IMR-90 (cell line): ENCODE measurements at regions not wholly inside any gene's neighbourhood (a gene's known extent, or its start where the extent isn't known, plus 50 kb on each side); places are given as distances from the start of the nearest gene placed in this dataset.

Experiments
- ATAC-seq: fragments of 200-7000 bp; cut with Tn5 transposase; 2 replicates; pipeline ENCODE4 v1.9.1; 2020; ENCODE audit warnings: low read depth, mild to moderate bottlenecking, moderate library complexity
- BruUV-seq: library from RNA; stranded (reverse); fragments of 400-500 nt; replicated peaks from 2 replicates; lab custom pipeline; 2021; lab: Mats Ljungman, UMichigan
- CTCF ChIA-PET: fragments of 300-600 bp; formaldehyde crosslinking; extraction: SDS; loops from one replicate; lab custom pipeline; 2021; ENCODE audit warnings: antibody characterized with exemption; lab: Yijun Ruan, JAX
- POLR2A ChIA-PET: fragments of 300-600 bp; sonication (Branson Sonifier 250); formaldehyde crosslinking; loops from one replicate; lab custom pipeline; 2022; ENCODE audit warnings: antibody characterized with exemption; ENCODE audit not compliant: unreplicated experiment; lab: Charles Lee
- DNase-seq: peaks from one replicate; pipeline ENCODE4 v3.0.0; 2013
- H2AFZ ChIP-seq: replicated peaks from 2 replicates; pipeline ENCODE3; 2013; ENCODE audit warnings: low read length, mild to moderate bottlenecking; ENCODE audit not compliant: poor library complexity
- H2AK5ac ChIP-seq: 2 replicates; pipeline ENCODE4 v1.6.1; 2013; ENCODE audit warnings: low read depth, low read length, inconsistent platforms
- H2AK9ac ChIP-seq: replicated peaks from 2 replicates; pipeline ENCODE3; 2013; ENCODE audit warnings: mild to moderate bottlenecking, low read depth, low read length, moderate library complexity; ENCODE audit not compliant: poor library complexity
- H2BK120ac ChIP-seq: 2 replicates; pipeline ENCODE4 v1.6.1; 2013; ENCODE audit warnings: low read depth, low read length, inconsistent platforms
- H2BK15ac ChIP-seq: 3 replicates; pipeline ENCODE4 v1.6.1; 2013; ENCODE audit warnings: low read depth, low read length, inconsistent platforms
- H2BK20ac ChIP-seq: 2 replicates; pipeline ENCODE4 v1.6.1; 2013; ENCODE audit warnings: low read depth, mild to moderate bottlenecking, inconsistent platforms, low read length, moderate library complexity
- H2BK5ac ChIP-seq: 2 replicates; pipeline ENCODE4 v1.6.1; 2013; ENCODE audit warnings: mild to moderate bottlenecking, low read depth, low read length, inconsistent platforms; ENCODE audit not compliant: poor library complexity, severe bottlenecking
- H3K14ac ChIP-seq: replicated peaks from 2 replicates; pipeline ENCODE4 v1.6.1; 2013; ENCODE audit warnings: low read depth, low read length, inconsistent platforms
- H3K18ac ChIP-seq: 2 replicates; pipeline ENCODE4 v1.6.1; 2013; ENCODE audit warnings: low read depth, low read length, control low read depth
- H3K23ac ChIP-seq: 2 replicates; pipeline ENCODE4 v1.6.1; 2013; ENCODE audit warnings: low read depth, low read length, inconsistent platforms
- H3K27ac ChIP-seq: 2 replicates; pipeline ENCODE4 v1.5.1; 2013; ENCODE audit warnings: mild to moderate bottlenecking, control low read depth, low read length; ENCODE audit not compliant: insufficient read depth
- H3K27me3 ChIP-seq: 2 replicates; pipeline ENCODE4 v1.6.1; 2013; ENCODE audit warnings: low read length; ENCODE audit not compliant: control insufficient read depth, insufficient read depth
- H3K36me3 ChIP-seq: 2 replicates; pipeline ENCODE4 v1.6.1; 2013; ENCODE audit warnings: low read length, mixed read lengths; ENCODE audit not compliant: control insufficient read depth, insufficient read depth
- H3K4ac ChIP-seq: 2 replicates; pipeline ENCODE4 v1.6.1; 2013; ENCODE audit warnings: low read depth, low read length, inconsistent platforms
- H3K4me1 ChIP-seq: 2 replicates; pipeline ENCODE4 v1.6.1; 2013; ENCODE audit warnings: low read length, mixed read lengths; ENCODE audit not compliant: control insufficient read depth, insufficient read depth
- H3K4me2 ChIP-seq: 2 replicates; pipeline ENCODE4 v1.6.1; 2013; ENCODE audit warnings: low read depth, mild to moderate bottlenecking, control low read depth, low read length, moderate library complexity
- H3K4me3 ChIP-seq: 2 replicates; pipeline ENCODE4 v1.5.1; 2013; ENCODE audit warnings: low read depth, mild to moderate bottlenecking, control low read depth, low read length, moderate library complexity; ENCODE audit not compliant: insufficient read depth
- H3K56ac ChIP-seq: 2 replicates; pipeline ENCODE4 v1.6.1; 2013; ENCODE audit warnings: low read length, inconsistent platforms; ENCODE audit not compliant: insufficient read depth; ENCODE audit errors: extremely low read depth
- H3K79me1 ChIP-seq, 2 experiments: 2 replicates each; pipeline ENCODE4 v1.6.1; 2013; ENCODE audit warnings: low read length in 2 of 2, inconsistent platforms in 1 of 2, low read depth in 1 of 2
- H3K9ac ChIP-seq: 2 replicates; pipeline ENCODE4 v1.6.1; 2013; ENCODE audit warnings: low read depth, low read length, control low read depth
- H3K9me1 ChIP-seq: 2 replicates; pipeline ENCODE4 v1.6.1; 2013; ENCODE audit warnings: low read length, inconsistent platforms; ENCODE audit not compliant: insufficient read depth
- H3K9me3 ChIP-seq: 2 replicates; pipeline ENCODE4 v1.6.1; 2013; ENCODE audit warnings: low read length; ENCODE audit not compliant: control insufficient read depth, insufficient read depth
- H4K20me1 ChIP-seq: 2 replicates; pipeline ENCODE4 v1.6.1; 2013; ENCODE audit warnings: low read length, inconsistent platforms; ENCODE audit not compliant: insufficient read depth
- H4K5ac ChIP-seq: 2 replicates; pipeline ENCODE4 v1.6.1; 2013; ENCODE audit warnings: mild to moderate bottlenecking, low read depth, low read length, control low read depth
- H4K8ac ChIP-seq, 2 experiments: 2 replicates each; pipeline ENCODE4 v1.6.1; 2013; ENCODE audit warnings: low read depth in 2 of 2, low read length in 2 of 2, control low read depth in 1 of 2, inconsistent platforms in 1 of 2
- H4K91ac ChIP-seq: 2 replicates; pipeline ENCODE4 v1.6.1; 2013; ENCODE audit warnings: low read depth, low read length, inconsistent platforms; ENCODE audit not compliant: insufficient read depth
- BHLHE40 ChIP-seq: fragments of 150-350 bp; IDR thresholded peaks from 2 replicates; pipeline ENCODE4 v1.6.1; 2016; ENCODE audit warnings: mild to moderate bottlenecking, low read depth, low read length
- CEBPB ChIP-seq: IDR thresholded peaks from 2 replicates; pipeline ENCODE4 v1.6.1; 2012; ENCODE audit warnings: low read depth, low read length, improper control_type of control experiment
- CHD1 ChIP-seq: IDR thresholded peaks from 2 replicates; pipeline ENCODE4 v1.6.1; 2012; ENCODE audit warnings: low read depth, low read length, improper control_type of control experiment
- ELK1 ChIP-seq: fragments of 150-350 bp; IDR thresholded peaks from 2 replicates; pipeline ENCODE4 v1.6.1; 2016; ENCODE audit warnings: low read depth, mild to moderate bottlenecking, low read length, moderate library complexity, borderline replicate concordance
- FOS ChIP-seq: fragments of 150-350 bp; IDR thresholded peaks from 2 replicates; pipeline ENCODE4 v1.6.1; 2016; ENCODE audit warnings: low read depth, low read length
- MAFK ChIP-seq: IDR thresholded peaks from 2 replicates; pipeline ENCODE4 v1.6.1; 2012; ENCODE audit warnings: low read depth, low read length, improper control_type of control experiment
- MAZ ChIP-seq: IDR thresholded peaks from 2 replicates; pipeline ENCODE4 v1.6.1; 2012; ENCODE audit warnings: low read depth, mild to moderate bottlenecking, low read length, improper control_type of control experiment, moderate library complexity, borderline replicate concordance
- MXI1 ChIP-seq: IDR thresholded peaks from 2 replicates; pipeline ENCODE4 v1.6.1; 2012; ENCODE audit warnings: low read depth, mild to moderate bottlenecking, low read length, moderate library complexity, borderline replicate concordance
- NFE2L2 ChIP-seq: fragments of 150-350 bp; IDR thresholded peaks from 2 replicates; pipeline ENCODE4 v1.6.1; 2016; ENCODE audit warnings: low read depth, mild to moderate bottlenecking, low read length
- POLR2A ChIP-seq: IDR thresholded peaks from 2 replicates; pipeline ENCODE4 v1.6.1; 2012; ENCODE audit warnings: mild to moderate bottlenecking, low read depth, low read length
- RAD21 ChIP-seq: IDR thresholded peaks from 2 replicates; pipeline ENCODE4 v1.6.1; 2012; ENCODE audit warnings: low read length, improper control_type of control experiment
- RCOR1 ChIP-seq: IDR thresholded peaks from 2 replicates; pipeline ENCODE4 v1.6.1; 2012; ENCODE audit warnings: mild to moderate bottlenecking, low read length, improper control_type of control experiment; ENCODE audit not compliant: insufficient replicate concordance
- RFX5 ChIP-seq: IDR thresholded peaks from 2 replicates; pipeline ENCODE4 v1.8.0; 2012; ENCODE audit warnings: low read depth, mild to moderate bottlenecking, low read length, moderate library complexity
- SMC3 ChIP-seq: fragments of 150-350 bp; IDR thresholded peaks from 2 replicates; pipeline ENCODE4 v1.6.1; 2016; ENCODE audit warnings: low read depth, mild to moderate bottlenecking, antibody characterized with exemption, low read length, moderate library complexity
- USF2 ChIP-seq: fragments of 150-350 bp; IDR thresholded peaks from 2 replicates; pipeline ENCODE4 v1.6.1; 2017; ENCODE audit warnings: mild to moderate bottlenecking, antibody characterized with exemption, low read length, low read depth
- WGBS, 2 experiments: methylation state at CpG; one replicate each; pipeline versions ENCODE4 v1.1.5 to v1.1.7; 2013; ENCODE audit warnings: missing lambda C conversion rate in 2 of 2; ENCODE audit not compliant: insufficient read length in 1 of 2; ENCODE audit errors: extremely low coverage in 2 of 2; 5-methylcytosine and 5-hydroxymethylcytosine counted together
- dilution Hi-C: fragments of 300-500 bp; cut with HindIII; formaldehyde crosslinking; loops from one replicate; pipeline ENCODE4 v1.14.3; 2018; ENCODE audit warnings: low sequenced_read_pairs; ENCODE audit not compliant: unreplicated experiment
- in situ Hi-C: fragments of 300-500 bp; cut with MboI; formaldehyde crosslinking; loops from 3 replicates; pipeline ENCODE4 v1.14.3; 2019; ENCODE audit warnings: low sequenced_read_pairs, inconsistent platforms, mixed read lengths
- intact Hi-C: fragments of 100-400 bp; cut with micrococcal nuclease; formaldehyde crosslinking; loops from 2 replicates; pipeline ENCODE4 v1.10.0; 2022
- TF ChIP-seq, protein P1 (sequence below): conservative IDR thresholded peaks from 2 replicates; pipeline ENCODE4 v1.5.1; 2012; ENCODE audit warnings: mild to moderate bottlenecking, low read depth, low read length, improper control_type of control experiment

DNA sequence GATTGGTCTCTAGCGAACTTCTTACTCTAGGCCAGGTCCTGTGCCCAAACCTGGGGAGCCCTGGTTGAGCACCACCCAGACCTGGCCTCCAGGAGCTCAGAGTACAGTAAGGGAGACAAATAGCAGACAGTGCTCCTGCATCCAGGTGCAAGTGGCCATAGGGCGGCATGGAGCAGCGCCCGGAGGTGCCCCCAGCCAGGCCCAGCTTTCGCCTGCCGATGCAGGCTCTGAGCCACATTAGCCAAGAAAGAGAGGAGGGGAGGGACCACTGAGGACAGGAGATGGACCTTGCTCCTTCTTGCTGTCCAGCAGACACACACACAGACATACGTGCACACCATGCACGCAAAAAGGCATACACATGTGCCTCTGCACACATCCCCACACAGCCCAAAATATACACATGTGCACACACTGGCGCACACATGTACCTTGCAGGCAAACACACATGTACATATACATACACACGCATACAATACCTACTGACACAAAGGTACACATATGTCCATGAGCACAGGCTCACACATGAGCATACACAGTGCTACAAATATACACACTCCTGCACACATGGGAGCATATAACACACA is 68.7 kb upstream of the FGF3 start:
- Histone ChIP-seq H3K18ac (no peak overlapping the region), H3K4ac (no peak overlapping the region), H3K4me3 (no peak overlapping the region), H2AK9ac (no peak overlapping the region), H4K91ac (no peak overlapping the region), H2AK5ac (no peak overlapping the region), H3K9me3 (no peaks in the 10 kb centered on the region), H2AFZ (peak overlapping the region; percentile 36), H3K4me2 (no peak overlapping the region), H3K56ac (no peak overlapping the region), H2BK5ac (no peak overlapping the region), H4K8ac (no peak overlapping the region), H4K20me1 (no peaks in the 10 kb centered on the region), H3K79me1 (no peaks in the 10 kb centered on the region), H3K23ac (no peak overlapping the region), H3K27ac (no peak overlapping the region), H3K27me3 (peaks cover 29% of the 10 kb centered on the region), H4K5ac (no peak overlapping the region), H3K14ac (no peak overlapping the region), H2BK15ac (no peak overlapping the region), H2BK20ac (no peak overlapping the region), H3K36me3 (no peaks in the 10 kb centered on the region), H3K9ac (no peak overlapping the region), H2BK120ac (no peak overlapping the region), H3K4me1 (peaks cover 7% of the 10 kb centered on the region; the same call in 1 of the 2 replicates), H3K9me1 (peaks cover 3% of the 10 kb centered on the region; the same call in 1 of the 2 replicates)
- CTCF ChIA-PET, result interaction anchor here (1.0 kb wide), 3 partner anchors 8 to 14 kb away, joined by 3 to 4 read pairs (median 3); no protein-coding TSS in a partner anchor
- BruUV-seq, result no TSS peak
- ATAC-seq, result no peak
- intact Hi-C loops, result loop anchor here (1.0 to 5.0 kb wide), 2 partner anchors 186 to 202 kb away; partner anchors contain the start of gene FGF19
- POLR2A ChIA-PET, result no interaction called here
- TF ChIP-seq POLR2A, result no peak
- TF ChIP-seq RAD21, result no peak
- TF ChIP-seq MAFK, result no peak
- no peak for TF ChIP-seq ELK1
- no peak for TF ChIP-seq BHLHE40
- TF ChIP-seq, protein P1, sequence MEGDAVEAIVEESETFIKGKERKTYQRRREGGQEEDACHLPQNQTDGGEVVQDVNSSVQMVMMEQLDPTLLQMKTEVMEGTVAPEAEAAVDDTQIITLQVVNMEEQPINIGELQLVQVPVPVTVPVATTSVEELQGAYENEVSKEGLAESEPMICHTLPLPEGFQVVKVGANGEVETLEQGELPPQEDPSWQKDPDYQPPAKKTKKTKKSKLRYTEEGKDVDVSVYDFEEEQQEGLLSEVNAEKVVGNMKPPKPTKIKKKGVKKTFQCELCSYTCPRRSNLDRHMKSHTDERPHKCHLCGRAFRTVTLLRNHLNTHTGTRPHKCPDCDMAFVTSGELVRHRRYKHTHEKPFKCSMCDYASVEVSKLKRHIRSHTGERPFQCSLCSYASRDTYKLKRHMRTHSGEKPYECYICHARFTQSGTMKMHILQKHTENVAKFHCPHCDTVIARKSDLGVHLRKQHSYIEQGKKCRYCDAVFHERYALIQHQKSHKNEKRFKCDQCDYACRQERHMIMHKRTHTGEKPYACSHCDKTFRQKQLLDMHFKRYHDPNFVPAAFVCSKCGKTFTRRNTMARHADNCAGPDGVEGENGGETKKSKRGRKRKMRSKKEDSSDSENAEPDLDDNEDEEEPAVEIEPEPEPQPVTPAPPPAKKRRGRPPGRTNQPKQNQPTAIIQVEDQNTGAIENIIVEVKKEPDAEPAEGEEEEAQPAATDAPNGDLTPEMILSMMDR, result no peak
- no peak for TF ChIP-seq CEBPB
- TF ChIP-seq MXI1, result no peak
- no peak for TF ChIP-seq SMC3
- TF ChIP-seq RFX5, result no peak
- no peak for TF ChIP-seq FOS
- no peak for TF ChIP-seq NFE2L2
- TF ChIP-seq MAZ, result no peak
- TF ChIP-seq USF2, result no peak
- no peak for TF ChIP-seq RCOR1
- TF ChIP-seq CHD1, result no peak
- in situ Hi-C loops, result no loop called here
- no peak for DNase-seq
- WGBS, 2 experiments, result 75% methylated on average over 4 of the region's 10 CpGs; no CpG with 5 or more reads in 1 of the 2 experiments
- dilution Hi-C loops, result no loop called here
